Sigmoid colon (tissue), 6 donors: ENCODE measurements at regions not wholly inside any gene's neighbourhood (a gene's known extent, or its start where the extent isn't known, plus 50 kb on each side); places are given as distances from the start of the nearest gene placed in this dataset.

Source experiments
- DNase-seq: peaks from one replicate; pipeline ENCODE4 v3.0.0-alpha.2; 2019
- H3K27ac ChIP-seq, 4 donors: fragments of 200-600 bp; sonication (generic); one replicate each; pipeline ENCODE4 v1.5.1; 2016 to 2019; ENCODE audit warnings: mild to moderate bottlenecking in 1 of 4
- H3K27me3 ChIP-seq, 3 donors: fragments of 200-600 bp; sonication (generic); one replicate each; pipeline ENCODE4 v1.5.1; 2019; ENCODE audit warnings: mild to moderate bottlenecking in 1 of 3
- H3K36me3 ChIP-seq, 4 donors: fragments of 200-600 bp; sonication (generic); one replicate each; pipeline ENCODE4 v1.5.1; 2016 to 2019
- H3K4me1 ChIP-seq, 4 donors: fragments of 200-600 bp; sonication (generic); one replicate each; pipeline ENCODE4 v1.5.1; 2017 to 2019
- H3K4me3 ChIP-seq, 4 donors: fragments of 200-600 bp; sonication (generic); one replicate each; pipeline ENCODE4 v1.5.1; 2017 to 2019; ENCODE audit warnings: mild to moderate bottlenecking in 2 of 4, moderate library complexity in 1 of 4
- H3K9me3 ChIP-seq, 4 donors: fragments of 200-600 bp in 3 of 4; sonication (generic) in 3 of 4; one replicate each; pipeline versions ENCODE4 v1.5.1 to v1.6.1; 2013 to 2019
- EP300 ChIP-seq, 4 donors: sonication (generic); formaldehyde crosslinking; IDR thresholded peaks; one replicate each; pipeline ENCODE4 v1.6.1; 2017; ENCODE audit warnings: antibody characterized with exemption in 4 of 4
- POLR2A ChIP-seq, 2 donors: fragments of 450-650 bp; IDR thresholded peaks; one replicate each; pipeline ENCODE4 v1.6.1; 2016; ENCODE audit warnings: antibody characterized with exemption in 2 of 2, mild to moderate bottlenecking in 2 of 2, moderate library complexity in 2 of 2
- POLR2AphosphoS5 ChIP-seq, 4 donors: sonication (generic); formaldehyde crosslinking; IDR thresholded peaks; one replicate each; pipeline ENCODE4 v1.6.1; 2017; ENCODE audit warnings: antibody characterized with exemption in 4 of 4
- WGBS, 2 donors: extraction: QIAGEN DNeasy Blood & Tissue Kit; methylation state at CpG; one replicate each; pipeline ENCODE4 v1.1.7; 2013; 5-methylcytosine and 5-hydroxymethylcytosine counted together
- intact Hi-C: fragments of 100-400 bp; cut with DNase I; formaldehyde crosslinking; loops from one replicate; pipeline ENCODE4 v1.15.1; 2023
- TF ChIP-seq, protein P1 (sequence below), 4 experiments: fragments of 450-650 bp in 3 of 4; fragments of 200-600 bp in 1 of 4; IDR thresholded peaks; one replicate each; pipeline ENCODE4 v1.5.1; 2016 to 2019; ENCODE audit warnings: antibody characterized with exemption in 4 of 4, mild to moderate bottlenecking in 3 of 4, moderate library complexity in 2 of 4
- donor health status: healthy with polysubstance abuse.
- donor health status: healthy.

DNA sequence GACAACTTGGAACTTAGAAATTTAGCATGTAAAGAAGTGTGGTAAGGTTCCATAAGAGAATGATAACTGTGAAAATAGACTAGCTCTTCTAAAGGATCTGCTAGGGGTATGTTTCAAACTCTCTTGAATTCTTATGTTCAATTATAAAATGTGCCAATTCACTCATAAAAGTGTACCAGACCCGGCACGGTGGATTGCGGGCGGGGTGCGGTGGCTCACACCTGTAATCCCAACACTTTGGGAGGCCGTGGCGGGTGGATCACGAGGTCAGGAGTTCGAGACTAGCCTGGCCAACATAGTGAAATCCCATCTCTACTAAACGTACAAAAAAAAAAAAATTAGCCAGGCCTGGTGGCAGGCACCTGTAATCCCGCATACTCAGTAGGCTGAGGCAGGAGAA lies 105.4 kb upstream of the CAV2 start:
- H3K9me3 ChIP-seq, result peaks cover 0 to 4% (median 0%) of the 10 kb centered on the region in 4 donors
- H3K27ac ChIP-seq, result peak overlapping the region in 1 of 4 donors; percentile 11
- no peak for DNase-seq
- H3K27me3 ChIP-seq, result no peaks in the 10 kb centered on the region
- intact Hi-C loops, result no loop called here
- no peak overlapping the region for H3K4me3 ChIP-seq
- WGBS, 2 donors, result 82 to 92% methylated on average over 11 of the region's 11 CpGs
- H3K36me3 ChIP-seq, result no peaks in the 10 kb centered on the region
- no peaks in the 10 kb centered on the region for H3K4me1 ChIP-seq
- TF ChIP-seq POLR2A (IDR thresholded peaks at IDR 0.05) (no peak), EP300 (IDR thresholded peaks at IDR 0.05) (no peak), POLR2AphosphoS5 (IDR thresholded peaks at IDR 0.05) (no peak)
- TF ChIP-seq, protein P1, sequence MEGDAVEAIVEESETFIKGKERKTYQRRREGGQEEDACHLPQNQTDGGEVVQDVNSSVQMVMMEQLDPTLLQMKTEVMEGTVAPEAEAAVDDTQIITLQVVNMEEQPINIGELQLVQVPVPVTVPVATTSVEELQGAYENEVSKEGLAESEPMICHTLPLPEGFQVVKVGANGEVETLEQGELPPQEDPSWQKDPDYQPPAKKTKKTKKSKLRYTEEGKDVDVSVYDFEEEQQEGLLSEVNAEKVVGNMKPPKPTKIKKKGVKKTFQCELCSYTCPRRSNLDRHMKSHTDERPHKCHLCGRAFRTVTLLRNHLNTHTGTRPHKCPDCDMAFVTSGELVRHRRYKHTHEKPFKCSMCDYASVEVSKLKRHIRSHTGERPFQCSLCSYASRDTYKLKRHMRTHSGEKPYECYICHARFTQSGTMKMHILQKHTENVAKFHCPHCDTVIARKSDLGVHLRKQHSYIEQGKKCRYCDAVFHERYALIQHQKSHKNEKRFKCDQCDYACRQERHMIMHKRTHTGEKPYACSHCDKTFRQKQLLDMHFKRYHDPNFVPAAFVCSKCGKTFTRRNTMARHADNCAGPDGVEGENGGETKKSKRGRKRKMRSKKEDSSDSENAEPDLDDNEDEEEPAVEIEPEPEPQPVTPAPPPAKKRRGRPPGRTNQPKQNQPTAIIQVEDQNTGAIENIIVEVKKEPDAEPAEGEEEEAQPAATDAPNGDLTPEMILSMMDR (IDR thresholded peaks at IDR 0.05), result no peak

DNA sequence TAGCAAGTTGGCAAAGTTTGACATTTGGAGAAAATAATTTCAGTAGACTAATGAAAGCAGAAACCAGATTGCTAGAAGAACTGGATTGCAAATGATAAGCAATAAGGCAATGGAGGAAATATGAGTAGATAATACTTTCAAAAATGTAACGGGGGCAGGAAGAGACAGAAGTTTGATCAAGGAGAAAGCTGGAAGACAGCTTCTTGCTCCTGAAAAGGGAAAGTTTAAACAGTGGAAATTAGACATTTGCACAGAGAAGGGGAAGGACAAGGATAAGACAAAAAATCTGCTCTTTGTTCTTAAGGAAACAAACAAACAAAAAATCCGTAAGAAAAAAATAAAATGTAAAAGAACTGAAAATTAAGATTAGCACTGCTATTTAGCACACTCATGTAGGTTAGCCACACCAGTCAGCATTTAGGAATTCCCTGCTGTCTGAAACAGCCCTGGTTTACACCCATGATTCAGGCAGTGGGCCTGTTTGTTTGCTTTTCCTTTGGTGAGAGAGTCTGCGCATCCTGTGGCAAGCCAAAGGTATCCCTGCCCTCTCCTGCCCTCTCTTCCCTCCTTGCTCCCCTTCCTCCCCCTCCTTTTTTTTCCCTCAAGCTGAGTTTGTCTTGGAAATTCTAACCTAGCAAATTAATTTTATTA lies 104.3 kb upstream of the CAV2 start:
- WGBS, 2 donors, result 63 to 73% methylated on average over 3 of the region's 3 CpGs
- Histone ChIP-seq H3K27me3 (no peaks in the 10 kb centered on the region), H3K4me3 (no peak overlapping the region), H3K27ac (peak overlapping the region; percentile 12 to 49 (median 40)), H3K9me3 (peaks cover 0 to 4% (median 0%) of the 10 kb centered on the region in 4 donors), H3K4me1 (no peaks in the 10 kb centered on the region), H3K36me3 (no peaks in the 10 kb centered on the region)
- TF ChIP-seq, protein P1 (IDR thresholded peaks at IDR 0.05), result no peak
- TF ChIP-seq EP300 (IDR thresholded peaks at IDR 0.05), result no peak
- DNase-seq, result no peak
- intact Hi-C loops, result no loop called here

DNA sequence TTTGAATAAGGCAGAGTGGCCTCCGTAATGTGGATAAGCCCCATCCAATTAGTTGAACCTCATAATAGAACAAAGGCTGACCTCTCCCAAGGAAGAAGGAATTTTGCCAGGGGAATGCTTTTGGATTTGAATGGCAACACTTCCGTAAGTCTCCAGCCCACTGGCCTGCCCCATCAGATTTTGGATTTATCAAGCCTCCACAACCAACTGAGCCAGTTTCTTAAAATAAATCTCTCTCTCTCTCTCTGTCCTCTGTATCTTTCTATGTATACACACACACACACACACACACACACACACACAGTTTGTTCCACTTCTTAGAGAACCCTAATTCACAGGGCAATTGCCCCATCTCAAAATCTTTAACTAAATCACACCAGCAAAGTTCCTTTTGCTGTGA lies 100.9 kb upstream of the CAV2 start:
- Histone ChIP-seq H3K4me3 (no peak overlapping the region), H3K4me1 (peaks cover 0 to 13% (median 11%) of the 10 kb centered on the region in 4 donors), H3K27ac (no peak overlapping the region), H3K9me3 (peaks cover 0 to 4% (median 0%) of the 10 kb centered on the region in 4 donors), H3K27me3 (no peaks in the 10 kb centered on the region), H3K36me3 (no peaks in the 10 kb centered on the region)
- DNase-seq, result no peak
- 93 to 97% methylated on average over 2 of the region's 2 CpGs for WGBS, 2 donors
- intact Hi-C loops, result no loop called here
- TF ChIP-seq, protein P1 (IDR thresholded peaks at IDR 0.05), result no peak

DNA sequence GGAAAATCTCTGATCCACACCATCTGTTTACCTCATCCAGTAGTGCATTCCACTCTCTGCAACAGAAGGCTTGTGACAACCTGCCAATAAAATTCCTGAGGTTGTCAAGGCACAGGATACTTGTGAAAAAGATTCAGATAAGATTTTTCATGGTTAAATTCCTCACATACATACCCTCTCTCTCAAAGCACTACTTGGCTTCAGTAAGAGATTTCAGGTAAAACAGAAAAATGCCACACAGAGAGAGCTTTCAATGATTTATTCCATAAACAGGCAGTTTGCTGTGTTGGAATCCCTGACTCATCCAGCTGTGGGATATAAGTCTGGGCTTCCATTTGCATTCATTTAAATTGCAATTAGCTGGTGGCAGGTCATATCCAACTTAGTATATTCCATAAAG lies 99.7 kb upstream of the CAV2 start:
- TF ChIP-seq, protein P1 (IDR thresholded peaks at IDR 0.05), result no peak
- TF ChIP-seq EP300 (IDR thresholded peaks at IDR 0.05), result no peak
- no peak for TF ChIP-seq POLR2A (IDR thresholded peaks at IDR 0.05)
- TF ChIP-seq POLR2AphosphoS5 (IDR thresholded peaks at IDR 0.05), result no peak
- intact Hi-C loops, result no loop called here
- Histone ChIP-seq H3K9me3 (peaks cover 0 to 4% (median 0%) of the 10 kb centered on the region in 4 donors), H3K4me1 (peaks cover 0 to 17% (median 14%) of the 10 kb centered on the region in 4 donors), H3K27ac (no peak overlapping the region), H3K27me3 (no peaks in the 10 kb centered on the region), H3K36me3 (no peaks in the 10 kb centered on the region), H3K4me3 (no peak overlapping the region)
- no peak for DNase-seq

DNA sequence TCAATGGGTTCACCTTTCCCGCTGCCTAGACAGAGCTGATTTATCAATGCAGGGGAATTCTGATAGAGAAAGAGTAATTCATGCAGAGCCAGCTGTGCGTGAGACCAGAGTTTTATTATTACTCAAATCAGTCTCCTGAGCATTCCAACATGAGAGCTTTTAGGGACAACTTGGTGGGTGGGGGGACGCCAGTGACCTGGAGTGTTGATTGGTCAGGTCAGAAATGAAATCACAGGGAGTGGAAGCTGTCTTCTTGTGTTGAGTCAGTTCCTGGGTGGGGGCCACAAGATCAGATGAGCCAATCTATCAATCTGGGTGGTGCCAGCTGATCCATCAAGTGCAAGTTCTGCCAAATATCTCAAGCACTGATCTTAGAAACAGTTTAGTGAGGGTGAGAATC lies 99.0 kb upstream of the CAV2 start:
- no peaks in the 10 kb centered on the region for H3K27me3 ChIP-seq
- intact Hi-C loops, result no loop called here

More for the DNA sequence above, 99.0 kb upstream of the CAV2 start:
- H3K9me3 ChIP-seq, result peaks cover 0 to 4% (median 0%) of the 10 kb centered on the region in 4 donors
- no peak overlapping the region for H3K4me3 ChIP-seq
- DNase-seq, result no peak
- no peak overlapping the region for H3K27ac ChIP-seq
- no peaks in the 10 kb centered on the region for H3K36me3 ChIP-seq
- WGBS, 2 donors, result 91 to 94% methylated on average over 3 of the region's 3 CpGs
- peaks cover 0 to 17% (median 14%) of the 10 kb centered on the region in 4 donors for H3K4me1 ChIP-seq
- TF ChIP-seq EP300 (IDR thresholded peaks at IDR 0.05) (no peak), POLR2A (IDR thresholded peaks at IDR 0.05) (no peak)
